PFSK-1 (cell line): ENCODE measurements at regions not wholly inside any gene's neighbourhood (a gene's known extent, or its start where the extent isn't known, plus 50 kb on each side); places are given as distances from the start of the nearest gene placed in this dataset.

Experiments
- FOXP2 ChIP-seq: optimal IDR thresholded peaks from 2 replicates; pipeline ENCODE3; 2011; ENCODE audit warnings: borderline replicate concordance, control low read depth, inconsistent platforms; ENCODE audit not compliant: insufficient read depth; ENCODE audit errors: extremely low read length, extremely low read depth
- POLR2AphosphoS5 ChIP-seq: IDR thresholded peaks from 2 replicates; pipeline ENCODE4 v1.6.1; 2012; ENCODE audit warnings: low read depth, mild to moderate bottlenecking, control low read depth, low read length, moderate library complexity
- SIN3A ChIP-seq: IDR thresholded peaks from 2 replicates; pipeline ENCODE4 v1.6.1; 2012; ENCODE audit warnings: mild to moderate bottlenecking, low read length, moderate library complexity, borderline replicate concordance; ENCODE audit not compliant: insufficient read depth

- TF ChIP-seq POLR2AphosphoS5 (no peak), SIN3A (no peak), FOXP2 (no peak)
These were observed 1191.4 kb downstream of the UQCRFS1 start for GRCh38 chr19:28021259-28022185.
